ENCODE measurements at regions not wholly inside any gene's neighbourhood (a gene's known extent, or its start where the extent isn't known, plus 50 kb on each side); places are given as distances from the start of the nearest gene placed in this dataset.

GRCh38 chr6:74197310-74197709, 501.3 kb downstream of the CD109 start:
- no peak for TF ChIP-seq CTCF (IDR thresholded peaks at IDR 0.05)
- TF ChIP-seq POLR2A (IDR thresholded peaks at IDR 0.05): no peak
